A673 (cell line): ENCODE measurements at regions not wholly inside any gene's neighbourhood (a gene's known extent, or its start where the extent isn't known, plus 50 kb on each side); places are given as distances from the start of the nearest gene placed in this dataset.

ENCODE experiments used
- BruUV-seq: library from RNA; stranded (reverse); fragments of 400-500 nt; replicated peaks from 2 replicates; lab custom pipeline; 2021; lab: Mats Ljungman, UMichigan
- CTCF ChIA-PET: fragments of 300-600 bp; sonication (Branson Sonifier 250); formaldehyde crosslinking; loops from one replicate; lab custom pipeline; 2022; ENCODE audit warnings: antibody characterized with exemption; lab: Charles Lee
- POLR2A ChIA-PET: fragments of 300-600 bp; sonication (Branson Sonifier 250); formaldehyde crosslinking; loops from one replicate; lab custom pipeline; 2022; ENCODE audit warnings: antibody characterized with exemption; ENCODE audit not compliant: low non-redundant PET; lab: Charles Lee
- DNase-seq: peaks from one replicate; pipeline ENCODE4 v3.0.0-alpha.2; 2015; ENCODE audit warnings: low spot score
- H3K27ac ChIP-seq: fragments of 200-600 bp; sonication (generic); 2 replicates; pipeline ENCODE4 v1.5.1; 2016; ENCODE audit warnings: mixed run types, low read depth, mild to moderate bottlenecking, mixed read lengths, antibody characterized with exemption, low read length; ENCODE audit not compliant: poor library complexity, severe bottlenecking
- H3K27me3 ChIP-seq: fragments of 200-600 bp; sonication (generic); replicated peaks from 2 replicates; pipeline ENCODE4 v1.6.1; 2017; ENCODE audit warnings: mixed run types, low read depth, mild to moderate bottlenecking, mixed read lengths, antibody characterized with exemption, low read length; ENCODE audit not compliant: insufficient read depth, poor library complexity
- H3K36me3 ChIP-seq: fragments of 200-600 bp; sonication (generic); 2 replicates; pipeline ENCODE4 v1.6.1; 2016; ENCODE audit warnings: mixed run types, mild to moderate bottlenecking, mixed read lengths, antibody characterized with exemption, low read length; ENCODE audit not compliant: insufficient read depth, poor library complexity, severe bottlenecking
- H3K4me1 ChIP-seq: fragments of 200-600 bp; sonication (generic); 2 replicates; pipeline ENCODE4 v1.6.1; 2017; ENCODE audit warnings: mixed run types, mild to moderate bottlenecking, mixed read lengths, antibody characterized with exemption, low read length; ENCODE audit not compliant: insufficient read depth, poor library complexity, severe bottlenecking
- H3K4me3 ChIP-seq: fragments of 200-600 bp; sonication (generic); 2 replicates; pipeline ENCODE4 v1.5.1; 2016; ENCODE audit warnings: low read depth, mixed run types, mild to moderate bottlenecking, mixed read lengths, low read length; ENCODE audit not compliant: poor library complexity, severe bottlenecking
- H3K9me3 ChIP-seq: fragments of 200-600 bp; sonication (generic); 2 replicates; pipeline ENCODE4 v1.6.1; 2016; ENCODE audit warnings: mixed run types, low read depth, mild to moderate bottlenecking, mixed read lengths, antibody characterized with exemption, low read length; ENCODE audit not compliant: poor library complexity, severe bottlenecking
- EZH2 ChIP-seq: fragments of 200-600 bp; sonication (generic); IDR thresholded peaks from 2 replicates; pipeline ENCODE4 v1.6.1; 2017; ENCODE audit warnings: borderline replicate concordance, low read depth, mild to moderate bottlenecking, mixed read lengths, antibody characterized with exemption, low read length; ENCODE audit not compliant: poor library complexity, severe bottlenecking
- intact Hi-C: fragments of 100-400 bp; cut with micrococcal nuclease; formaldehyde crosslinking; loops from one replicate; pipeline ENCODE4 v1.10.0; 2022; ENCODE audit not compliant: unreplicated experiment
- TF ChIP-seq, protein P1 (sequence below): fragments of 300-800, 200-600 bp; sonication (generic); conservative IDR thresholded peaks from 2 replicates; pipeline ENCODE4 v1.5.1; 2017; ENCODE audit warnings: low read depth, mild to moderate bottlenecking, antibody characterized with exemption, low read length, moderate library complexity, mixed read lengths

- intact Hi-C loops: no loop called here
- no peak for DNase-seq
- H3K27ac ChIP-seq: no peak overlapping the region
- BruUV-seq: no TSS peak
- no peak overlapping the region for H3K4me3 ChIP-seq
- no peaks in the 10 kb centered on the region for H3K4me1 ChIP-seq
- TF ChIP-seq, protein P1, sequence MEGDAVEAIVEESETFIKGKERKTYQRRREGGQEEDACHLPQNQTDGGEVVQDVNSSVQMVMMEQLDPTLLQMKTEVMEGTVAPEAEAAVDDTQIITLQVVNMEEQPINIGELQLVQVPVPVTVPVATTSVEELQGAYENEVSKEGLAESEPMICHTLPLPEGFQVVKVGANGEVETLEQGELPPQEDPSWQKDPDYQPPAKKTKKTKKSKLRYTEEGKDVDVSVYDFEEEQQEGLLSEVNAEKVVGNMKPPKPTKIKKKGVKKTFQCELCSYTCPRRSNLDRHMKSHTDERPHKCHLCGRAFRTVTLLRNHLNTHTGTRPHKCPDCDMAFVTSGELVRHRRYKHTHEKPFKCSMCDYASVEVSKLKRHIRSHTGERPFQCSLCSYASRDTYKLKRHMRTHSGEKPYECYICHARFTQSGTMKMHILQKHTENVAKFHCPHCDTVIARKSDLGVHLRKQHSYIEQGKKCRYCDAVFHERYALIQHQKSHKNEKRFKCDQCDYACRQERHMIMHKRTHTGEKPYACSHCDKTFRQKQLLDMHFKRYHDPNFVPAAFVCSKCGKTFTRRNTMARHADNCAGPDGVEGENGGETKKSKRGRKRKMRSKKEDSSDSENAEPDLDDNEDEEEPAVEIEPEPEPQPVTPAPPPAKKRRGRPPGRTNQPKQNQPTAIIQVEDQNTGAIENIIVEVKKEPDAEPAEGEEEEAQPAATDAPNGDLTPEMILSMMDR: no peak
- no peak for TF ChIP-seq EZH2
- POLR2A ChIA-PET: no interaction called here
- CTCF ChIA-PET: no interaction called here
- no peaks in the 10 kb centered on the region for H3K36me3 ChIP-seq
- H3K27me3 ChIP-seq: no peaks in the 10 kb centered on the region
- H3K9me3 ChIP-seq: no peaks in the 10 kb centered on the region
Measured at GRCh38 chr14:34027130-34027989, 76.5 kb upstream of the EGLN3 start.

GRCh38 chr14:34025325-34026017 lies 74.6 kb upstream of the EGLN3 start:
- POLR2A ChIA-PET: no interaction called here

GRCh38 chr14:34024768-34025144 lies 73.9 kb upstream of the EGLN3 start:
- ChIA-PET POLR2A (no interaction called here), CTCF (no interaction called here)
- H3K4me3 ChIP-seq: no peak overlapping the region
- H3K36me3 ChIP-seq: no peaks in the 10 kb centered on the region
- BruUV-seq: no TSS peak
- H3K4me1 ChIP-seq: no peaks in the 10 kb centered on the region
- DNase-seq: no peak
- no peak overlapping the region for H3K27ac ChIP-seq
- H3K9me3 ChIP-seq: no peaks in the 10 kb centered on the region
- no peaks in the 10 kb centered on the region for H3K27me3 ChIP-seq
- intact Hi-C loops: no loop called here
- TF ChIP-seq, protein P1: no peak
- no peak for TF ChIP-seq EZH2

More at GRCh38 chr14:34025325-34026017, 74.6 kb upstream of the EGLN3 start:
- intact Hi-C loops: no loop called here
- CTCF ChIA-PET: no interaction called here
- no peaks in the 10 kb centered on the region for H3K27me3 ChIP-seq
- H3K4me3 ChIP-seq: no peak overlapping the region
- H3K9me3 ChIP-seq: no peaks in the 10 kb centered on the region
- H3K27ac ChIP-seq: no peak overlapping the region
- TF ChIP-seq, protein P1: no peak
- TF ChIP-seq EZH2: no peak
- no peaks in the 10 kb centered on the region for H3K36me3 ChIP-seq
- BruUV-seq: no TSS peak
- no peaks in the 10 kb centered on the region for H3K4me1 ChIP-seq
- no peak for DNase-seq
